Upper lobe of left lung (tissue), 4 donors: ENCODE measurements at regions not wholly inside any gene's neighbourhood (a gene's known extent, or its start where the extent isn't known, plus 50 kb on each side); places are given as distances from the start of the nearest gene placed in this dataset.

Experiments
- CTCF ChIP-seq, 6 experiments: fragments of 450-650 bp in 4 of 6; fragments of 200-600 bp in 2 of 6; sonication (generic) in 2 of 6; IDR thresholded peaks; one replicate each; pipeline ENCODE4 v1.5.1; 2016 to 2019; ENCODE audit warnings: antibody characterized with exemption in 6 of 6
- POLR2AphosphoS5 ChIP-seq, 2 donors: sonication (generic); formaldehyde crosslinking; IDR thresholded peaks; one replicate each; pipeline ENCODE4 v1.5.1; 2017; ENCODE audit warnings: antibody characterized with exemption in 2 of 2

- TF ChIP-seq CTCF (IDR thresholded peaks at IDR 0.05): no peak
- TF ChIP-seq POLR2AphosphoS5 (IDR thresholded peaks at IDR 0.05): no peak
These were observed 94.0 kb downstream of the TMA16 start for GRCh38 chr4:163588532-163588931.
